ENCODE measurements at regions not wholly inside any gene's neighbourhood (a gene's known extent, or its start where the extent isn't known, plus 50 kb on each side); places are given as distances from the start of the nearest gene placed in this dataset.

- TF ChIP-seq, protein P1, sequence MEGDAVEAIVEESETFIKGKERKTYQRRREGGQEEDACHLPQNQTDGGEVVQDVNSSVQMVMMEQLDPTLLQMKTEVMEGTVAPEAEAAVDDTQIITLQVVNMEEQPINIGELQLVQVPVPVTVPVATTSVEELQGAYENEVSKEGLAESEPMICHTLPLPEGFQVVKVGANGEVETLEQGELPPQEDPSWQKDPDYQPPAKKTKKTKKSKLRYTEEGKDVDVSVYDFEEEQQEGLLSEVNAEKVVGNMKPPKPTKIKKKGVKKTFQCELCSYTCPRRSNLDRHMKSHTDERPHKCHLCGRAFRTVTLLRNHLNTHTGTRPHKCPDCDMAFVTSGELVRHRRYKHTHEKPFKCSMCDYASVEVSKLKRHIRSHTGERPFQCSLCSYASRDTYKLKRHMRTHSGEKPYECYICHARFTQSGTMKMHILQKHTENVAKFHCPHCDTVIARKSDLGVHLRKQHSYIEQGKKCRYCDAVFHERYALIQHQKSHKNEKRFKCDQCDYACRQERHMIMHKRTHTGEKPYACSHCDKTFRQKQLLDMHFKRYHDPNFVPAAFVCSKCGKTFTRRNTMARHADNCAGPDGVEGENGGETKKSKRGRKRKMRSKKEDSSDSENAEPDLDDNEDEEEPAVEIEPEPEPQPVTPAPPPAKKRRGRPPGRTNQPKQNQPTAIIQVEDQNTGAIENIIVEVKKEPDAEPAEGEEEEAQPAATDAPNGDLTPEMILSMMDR (IDR thresholded peaks at IDR 0.05; ENCODE audit: unreplicated experiment) = no peak
- DNase-seq (ENCODE audit: low spot score, unreplicated experiment) = no peak
- no peak overlapping the region for H3K27ac Mint-ChIP-seq
- H3K9me3 Mint-ChIP-seq (ENCODE audit: low read depth) = peaks cover 9% of the 10 kb centered on the region
- H3K36me3 Mint-ChIP-seq (ENCODE audit: insufficient read depth) = no peaks in the 10 kb centered on the region
- no peaks in the 10 kb centered on the region for H3K4me1 Mint-ChIP-seq (ENCODE audit: low read depth)
- no peak overlapping the region for H3K4me3 Mint-ChIP-seq (ENCODE audit: low read depth)
- H3K27me3 Mint-ChIP-seq = no peaks in the 10 kb centered on the region
Observed at GRCh38 chr5:91816681-91817080, 433.6 kb upstream of the ARRDC3 start.

GRCh38 chr5:91797576-91797975 is 414.5 kb upstream of the ARRDC3 start:
- Mint-ChIP-seq H3K27me3 (no peaks in the 10 kb centered on the region), H3K36me3 (ENCODE audit: insufficient read depth) (no peaks in the 10 kb centered on the region), H3K9me3 (ENCODE audit: low read depth) (peaks cover 13% of the 10 kb centered on the region), H3K4me1 (ENCODE audit: low read depth) (peaks cover 2% of the 10 kb centered on the region), H3K4me3 (ENCODE audit: low read depth) (no peak overlapping the region), H3K27ac (no peak overlapping the region)
- DNase-seq (ENCODE audit: low spot score, unreplicated experiment) = no peak
- TF ChIP-seq, protein P1 (IDR thresholded peaks at IDR 0.05; ENCODE audit: unreplicated experiment) = no peak

GRCh38 chr5:91794856-91795548 is 411.9 kb upstream of the ARRDC3 start:
- DNase-seq (ENCODE audit: low spot score, unreplicated experiment) = no peak
- Mint-ChIP-seq H3K27me3 (no peaks in the 10 kb centered on the region), H3K27ac (no peak overlapping the region)

GRCh38 chr5:91794455-91794854 is 411.3 kb upstream of the ARRDC3 start:
- Mint-ChIP-seq H3K27ac (no peak overlapping the region), H3K4me3 (ENCODE audit: low read depth) (no peak overlapping the region), H3K4me1 (ENCODE audit: low read depth) (peaks cover 2% of the 10 kb centered on the region), H3K36me3 (ENCODE audit: insufficient read depth) (no peaks in the 10 kb centered on the region), H3K27me3 (no peaks in the 10 kb centered on the region), H3K9me3 (ENCODE audit: low read depth) (no peaks in the 10 kb centered on the region)
- TF ChIP-seq, protein P1 (IDR thresholded peaks at IDR 0.05; ENCODE audit: unreplicated experiment) = no peak
- no peak for DNase-seq (ENCODE audit: low spot score, unreplicated experiment)

More at GRCh38 chr5:91794856-91795548, 411.9 kb upstream of the ARRDC3 start:
- TF ChIP-seq, protein P1 (IDR thresholded peaks at IDR 0.05; ENCODE audit: unreplicated experiment) = no peak
- no peak overlapping the region for H3K4me3 Mint-ChIP-seq (ENCODE audit: low read depth)
- H3K9me3 Mint-ChIP-seq (ENCODE audit: low read depth) = no peaks in the 10 kb centered on the region
- H3K36me3 Mint-ChIP-seq (ENCODE audit: insufficient read depth) = no peaks in the 10 kb centered on the region
- peaks cover 2% of the 10 kb centered on the region for H3K4me1 Mint-ChIP-seq (ENCODE audit: low read depth)

DNA sequence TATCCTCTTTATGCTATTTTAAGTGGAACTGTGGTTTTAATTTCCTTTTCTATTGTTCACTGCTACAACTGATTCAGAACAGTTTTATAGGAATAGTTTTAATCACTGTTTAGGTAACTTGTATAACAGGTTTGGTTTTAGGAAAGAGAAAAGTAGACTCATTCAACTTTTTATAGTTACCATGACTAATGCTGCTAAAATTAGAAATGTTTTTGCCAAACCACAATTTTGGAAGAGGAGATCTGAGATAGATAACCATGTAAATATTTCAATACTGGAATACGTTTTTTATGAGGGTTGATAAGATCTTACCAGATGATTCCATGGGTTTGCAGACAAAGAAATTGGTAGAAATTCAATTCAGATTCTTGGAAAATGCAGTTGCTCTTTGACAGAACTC is 404.6 kb upstream of the ARRDC3 start:
- H3K27ac Mint-ChIP-seq = no peak overlapping the region
- no peak overlapping the region for H3K4me3 Mint-ChIP-seq (ENCODE audit: low read depth)
- no peaks in the 10 kb centered on the region for H3K27me3 Mint-ChIP-seq
- no peaks in the 10 kb centered on the region for H3K36me3 Mint-ChIP-seq (ENCODE audit: insufficient read depth)
- H3K9me3 Mint-ChIP-seq (ENCODE audit: low read depth) = no peaks in the 10 kb centered on the region
- H3K4me1 Mint-ChIP-seq (ENCODE audit: low read depth) = no peaks in the 10 kb centered on the region
- TF ChIP-seq, protein P1 (IDR thresholded peaks at IDR 0.05; ENCODE audit: unreplicated experiment) = no peak
- no peak for DNase-seq (ENCODE audit: low spot score, unreplicated experiment)
